ENCODE measurements at regions not wholly inside any gene's neighbourhood (a gene's known extent, or its start where the extent isn't known, plus 50 kb on each side); places are given as distances from the start of the nearest gene placed in this dataset.
A peak's percentile ranks its signal among the peaks of the same experiment; 100 is the strongest.

- no peak for TF ChIP-seq CTCF (IDR thresholded peaks at IDR 0.05; ENCODE audit: insufficient read depth, low read length, severe bottlenecking)
- FAIRE-seq (no peak), DNase-seq (ENCODE audit: low read depth) (no peak)
- H3K27me3 ChIP-seq (ENCODE audit: control insufficient read depth, insufficient read depth, low read length): no peaks in the 10 kb centered on the region
- H3K36me3 ChIP-seq (ENCODE audit: control insufficient read depth, insufficient read depth, low read length): no peaks in the 10 kb centered on the region
- H3K4me3 ChIP-seq (ENCODE audit: low read depth, low read length): no peak overlapping the region
Observed at GRCh38 chr16:74183601-74184360, 112.8 kb upstream of the PSMD7 start.

GRCh38 chr16:74169687-74170376, 126.8 kb upstream of the PSMD7 start:
- TF ChIP-seq CTCF (IDR thresholded peaks at IDR 0.05; ENCODE audit: insufficient read depth, low read length, severe bottlenecking): no peak
- Histone ChIP-seq H3K27me3 (ENCODE audit: control insufficient read depth, insufficient read depth, low read length) (no peaks in the 10 kb centered on the region), H3K4me3 (ENCODE audit: low read depth, low read length) (no peak overlapping the region), H3K36me3 (ENCODE audit: control insufficient read depth, insufficient read depth, low read length) (no peaks in the 10 kb centered on the region)
- no peak for FAIRE-seq
- DNase-seq (ENCODE audit: low read depth): peak; percentile 4

- no peak for TF ChIP-seq CTCF (IDR thresholded peaks at IDR 0.05; ENCODE audit: insufficient read depth, low read length, severe bottlenecking)
- Histone ChIP-seq H3K36me3 (ENCODE audit: control insufficient read depth, insufficient read depth, low read length) (no peaks in the 10 kb centered on the region), H3K27me3 (ENCODE audit: control insufficient read depth, insufficient read depth, low read length) (no peaks in the 10 kb centered on the region), H3K4me3 (ENCODE audit: low read depth, low read length) (no peak overlapping the region)
- FAIRE-seq (no peak), DNase-seq (ENCODE audit: low read depth) (no peak)
Observed at GRCh38 chr16:74169066-74169465, 127.5 kb upstream of the PSMD7 start.

- H3K4me3 ChIP-seq (ENCODE audit: low read depth, low read length): no peak overlapping the region
- DNase-seq (ENCODE audit: low read depth): no peak
- FAIRE-seq: no peak
- no peak for TF ChIP-seq CTCF (IDR thresholded peaks at IDR 0.05; ENCODE audit: insufficient read depth, low read length, severe bottlenecking)
- H3K27me3 ChIP-seq (ENCODE audit: control insufficient read depth, insufficient read depth, low read length): no peaks in the 10 kb centered on the region
- no peaks in the 10 kb centered on the region for H3K36me3 ChIP-seq (ENCODE audit: control insufficient read depth, insufficient read depth, low read length)
Observed at GRCh38 chr16:74168445-74168844, 128.2 kb upstream of the PSMD7 start.

- no peaks in the 10 kb centered on the region for H3K27me3 ChIP-seq (ENCODE audit: control insufficient read depth, insufficient read depth, low read length)
- H3K4me3 ChIP-seq (ENCODE audit: low read depth, low read length): no peak overlapping the region
- no peaks in the 10 kb centered on the region for H3K36me3 ChIP-seq (ENCODE audit: control insufficient read depth, insufficient read depth, low read length)
- no peak for DNase-seq (ENCODE audit: low read depth)
- no peak for TF ChIP-seq CTCF (IDR thresholded peaks at IDR 0.05; ENCODE audit: insufficient read depth, low read length, severe bottlenecking)
- no peak for FAIRE-seq
Observed at GRCh38 chr16:74166456-74166855, 130.2 kb upstream of the PSMD7 start.
